ENCODE measurements at regions not wholly inside any gene's neighbourhood (a gene's known extent, or its start where the extent isn't known, plus 50 kb on each side); places are given as distances from the start of the nearest gene placed in this dataset.

- TF ChIP-seq CTCF (IDR thresholded peaks at IDR 0.05) (no peak), EZH2 (IDR thresholded peaks at IDR 0.05) (no peak), EZH2phosphoT487 (IDR thresholded peaks at IDR 0.05) (no peak)
Measured at GRCh38 chr1:215394084-215394991, 172.8 kb upstream of the KCTD3 start.
